SU-DHL-6 (cell line): ENCODE measurements at regions not wholly inside any gene's neighbourhood (a gene's known extent, or its start where the extent isn't known, plus 50 kb on each side); places are given as distances from the start of the nearest gene placed in this dataset.

Experiments
- H2AFZ ChIP-seq: fragments of 200-600 bp; sonication (generic); 2 replicates; pipeline ENCODE4 v1.6.1; 2014; ENCODE audit warnings: low read depth, mild to moderate bottlenecking, moderate library complexity, mixed read lengths, antibody characterized with exemption, low read length; ENCODE audit not compliant: severe bottlenecking
- H3F3A ChIP-seq: fragments of 200-600 bp; shearing (Covaris generic); 2 replicates; pipeline ENCODE4 v1.6.0; 2016; ENCODE audit warnings: antibody characterized with exemption, mild to moderate bottlenecking; ENCODE audit not compliant: insufficient read depth
- H3K27ac ChIP-seq: fragments of 200-600 bp; sonication (generic); 2 replicates; pipeline ENCODE4 v1.5.1; 2016; ENCODE audit warnings: low read depth, mild to moderate bottlenecking, low read length, moderate library complexity, mixed read lengths
- H3K27me3 ChIP-seq: fragments of 200-600 bp; sonication (generic), shearing (Covaris generic); 2 replicates; pipeline ENCODE4 v1.6.0; 2014; ENCODE audit warnings: mild to moderate bottlenecking, low read length
- H3K36me3 ChIP-seq: fragments of 200-600 bp; sonication (generic); 2 replicates; pipeline ENCODE4 v1.6.1; 2014; ENCODE audit warnings: mild to moderate bottlenecking, low read length, mixed read lengths
- H3K4me2 ChIP-seq: fragments of 300-600, 200-600 bp; shearing (Covaris generic), sonication (generic); 2 replicates; pipeline ENCODE4 v1.6.0; 2014; ENCODE audit warnings: low read length, low read depth, mild to moderate bottlenecking; ENCODE audit not compliant: poor library complexity, severe bottlenecking
- H3K4me3 ChIP-seq: fragments of 200-600 bp; sonication (generic); 2 replicates; pipeline ENCODE4 v1.5.1; 2014; ENCODE audit warnings: antibody characterized with exemption, low read length, mild to moderate bottlenecking, mixed read lengths; ENCODE audit not compliant: insufficient read depth, poor library complexity, severe bottlenecking
- H3K79me2 ChIP-seq: fragments of 200-600 bp; sonication (generic); 2 replicates; pipeline ENCODE4 v1.6.1; 2014; ENCODE audit warnings: mild to moderate bottlenecking, low read length, moderate library complexity; ENCODE audit not compliant: insufficient read depth
- H3K9ac ChIP-seq: fragments of 200-600 bp; sonication (generic); 2 replicates; pipeline ENCODE4 v1.7.0; 2014; ENCODE audit warnings: mild to moderate bottlenecking, low read length
- H3K9me2 ChIP-seq: fragments of 200-600 bp; sonication (generic); replicated peaks from 2 replicates; pipeline ENCODE4 v1.6.1; 2014; ENCODE audit warnings: low read length; ENCODE audit not compliant: insufficient read depth
- H3K9me3 ChIP-seq: fragments of 200-600 bp; sonication (generic); 2 replicates; pipeline ENCODE4 v1.6.1; 2014; ENCODE audit warnings: low read length, mixed read lengths; ENCODE audit not compliant: insufficient read depth
- H4K20me1 ChIP-seq: fragments of 200-600 bp; sonication (generic); 2 replicates; pipeline ENCODE4 v1.6.1; 2014; ENCODE audit warnings: low read depth, mild to moderate bottlenecking, antibody characterized with exemption, low read length, moderate library complexity, mixed read lengths
- EZH2phosphoT487 ChIP-seq: fragments of 200-600 bp; sonication (generic), shearing (Covaris generic); conservative IDR thresholded peaks from 2 replicates; pipeline ENCODE4 v1.6.1; 2018; ENCODE audit warnings: mild to moderate bottlenecking, antibody characterized with exemption, low read length, moderate library complexity, mixed read lengths
- TF ChIP-seq, protein P1 (sequence below): fragments of 200-600 bp; sonication (generic); IDR thresholded peaks from one replicate; pipeline ENCODE4 v1.5.1; 2017; ENCODE audit warnings: antibody characterized with exemption, mild to moderate bottlenecking, low read length, moderate library complexity; ENCODE audit not compliant: insufficient read depth, poor library complexity, severe bottlenecking

- no peak for TF ChIP-seq EZH2phosphoT487
- TF ChIP-seq, protein P1, sequence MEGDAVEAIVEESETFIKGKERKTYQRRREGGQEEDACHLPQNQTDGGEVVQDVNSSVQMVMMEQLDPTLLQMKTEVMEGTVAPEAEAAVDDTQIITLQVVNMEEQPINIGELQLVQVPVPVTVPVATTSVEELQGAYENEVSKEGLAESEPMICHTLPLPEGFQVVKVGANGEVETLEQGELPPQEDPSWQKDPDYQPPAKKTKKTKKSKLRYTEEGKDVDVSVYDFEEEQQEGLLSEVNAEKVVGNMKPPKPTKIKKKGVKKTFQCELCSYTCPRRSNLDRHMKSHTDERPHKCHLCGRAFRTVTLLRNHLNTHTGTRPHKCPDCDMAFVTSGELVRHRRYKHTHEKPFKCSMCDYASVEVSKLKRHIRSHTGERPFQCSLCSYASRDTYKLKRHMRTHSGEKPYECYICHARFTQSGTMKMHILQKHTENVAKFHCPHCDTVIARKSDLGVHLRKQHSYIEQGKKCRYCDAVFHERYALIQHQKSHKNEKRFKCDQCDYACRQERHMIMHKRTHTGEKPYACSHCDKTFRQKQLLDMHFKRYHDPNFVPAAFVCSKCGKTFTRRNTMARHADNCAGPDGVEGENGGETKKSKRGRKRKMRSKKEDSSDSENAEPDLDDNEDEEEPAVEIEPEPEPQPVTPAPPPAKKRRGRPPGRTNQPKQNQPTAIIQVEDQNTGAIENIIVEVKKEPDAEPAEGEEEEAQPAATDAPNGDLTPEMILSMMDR = no peak
- H3K27ac ChIP-seq = no peak overlapping the region
These were observed 326.1 kb upstream of the TSHZ3 start for GRCh38 chr19:31675193-31675913.

DNA sequence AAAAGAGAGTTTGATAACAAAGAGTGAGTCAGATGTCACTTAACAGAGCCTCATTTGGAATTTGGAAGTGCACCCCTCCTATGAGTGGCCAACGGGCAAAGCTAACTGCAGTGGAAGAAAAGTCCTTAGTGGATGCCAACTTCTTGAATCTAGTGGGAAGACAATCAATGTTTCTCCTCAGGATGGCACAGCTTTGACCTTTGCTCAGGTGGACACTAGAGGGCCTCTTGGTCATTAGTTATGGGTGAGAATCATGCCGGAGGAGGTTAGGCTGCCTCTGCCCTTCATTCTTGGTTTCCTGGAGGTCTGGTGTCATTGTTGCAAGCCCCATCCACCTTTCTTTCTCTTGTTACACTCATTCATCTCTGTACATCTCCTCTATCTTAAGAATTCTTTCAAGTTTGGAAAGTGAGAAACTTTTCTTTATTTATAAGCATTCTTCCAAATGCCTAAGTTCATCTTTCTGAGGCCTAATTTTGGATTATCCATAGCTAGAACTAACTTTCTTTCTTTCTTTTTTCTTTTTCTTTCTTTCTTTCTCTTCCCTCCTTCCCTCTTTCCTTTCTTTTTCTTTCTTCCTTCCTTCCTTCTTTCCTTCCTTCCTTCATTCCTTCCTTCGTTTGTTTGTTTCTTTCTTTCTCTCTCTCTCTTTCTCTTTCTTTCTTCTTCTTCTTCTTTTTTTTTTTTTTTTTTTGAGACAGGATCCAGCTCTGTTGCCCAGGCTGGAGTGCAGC is 327.2 kb upstream of the TSHZ3 start:
- H3K9me3 ChIP-seq = no peaks in the 10 kb centered on the region
- H4K20me1 ChIP-seq = no peaks in the 10 kb centered on the region
- H3K4me2 ChIP-seq = no peak overlapping the region
- no peak overlapping the region for H2AFZ ChIP-seq
- no peak overlapping the region for H3K27ac ChIP-seq
- no peaks in the 10 kb centered on the region for H3K36me3 ChIP-seq
- no peaks in the 10 kb centered on the region for H3F3A ChIP-seq
- TF ChIP-seq EZH2phosphoT487 = no peak
- TF ChIP-seq, protein P1 = no peak
- no peak overlapping the region for H3K4me3 ChIP-seq
- no peaks in the 10 kb centered on the region for H3K27me3 ChIP-seq
- H3K9ac ChIP-seq = no peak overlapping the region
- no peaks in the 10 kb centered on the region for H3K79me2 ChIP-seq
- H3K9me2 ChIP-seq = no peaks in the 10 kb centered on the region

More at GRCh38 chr19:31675193-31675913, 326.1 kb upstream of the TSHZ3 start:
- Histone ChIP-seq H3K9ac (no peak overlapping the region), H3K9me2 (no peaks in the 10 kb centered on the region), H3K27me3 (no peaks in the 10 kb centered on the region), H4K20me1 (no peaks in the 10 kb centered on the region), H3K9me3 (no peaks in the 10 kb centered on the region), H3K4me2 (no peak overlapping the region), H3F3A (no peaks in the 10 kb centered on the region), H3K79me2 (no peaks in the 10 kb centered on the region), H2AFZ (no peak overlapping the region), H3K36me3 (no peaks in the 10 kb centered on the region), H3K4me3 (no peak overlapping the region)

- Histone ChIP-seq H3K79me2 (no peaks in the 10 kb centered on the region), H3K9ac (no peak overlapping the region), H3K9me2 (no peaks in the 10 kb centered on the region), H3K9me3 (no peaks in the 10 kb centered on the region), H2AFZ (no peak overlapping the region), H3K4me2 (no peak overlapping the region), H3K4me3 (no peak overlapping the region), H4K20me1 (no peaks in the 10 kb centered on the region), H3K27me3 (no peaks in the 10 kb centered on the region), H3F3A (no peaks in the 10 kb centered on the region), H3K27ac (no peak overlapping the region), H3K36me3 (no peaks in the 10 kb centered on the region)
- TF ChIP-seq EZH2phosphoT487 = no peak
- TF ChIP-seq, protein P1 = no peak
These were observed 329.2 kb upstream of the TSHZ3 start for GRCh38 chr19:31678421-31678820.
